ENCODE measurements at regions not wholly inside any gene's neighbourhood (a gene's known extent, or its start where the extent isn't known, plus 50 kb on each side); places are given as distances from the start of the nearest gene placed in this dataset.

- ATAC-seq = no peak
- Mint-ChIP-seq H3K4me3 (no peak overlapping the region), H3K9me3 (peaks cover 0 to 2% of the 10 kb centered on the region in 2 donors), H3K27me3 (ENCODE audit: low read depth in 2 of 2) (peaks cover 9 to 14% of the 10 kb centered on the region in 2 donors), H3K27ac (no peak overlapping the region), H3K36me3 (no peaks in the 10 kb centered on the region), H3K4me1 (no peaks in the 10 kb centered on the region)
- intact Hi-C loops (cut with micrococcal nuclease) = no loop called here
- no peak for TF ChIP-seq CTCF (IDR thresholded peaks at IDR 0.05)
- no peaks in the 10 kb centered on the region for H3K9me3 ChIP-seq (ENCODE audit: control insufficient read depth, insufficient read depth, low read length)
- 63% methylated on average over 2 of the region's 3 CpGs for WGBS (ENCODE audit: insufficient coverage)
- no peaks in the 10 kb centered on the region for H3K27me3 ChIP-seq (ENCODE audit: control insufficient read depth, insufficient read depth, low read length)
- no peak overlapping the region for H3K27ac ChIP-seq (ENCODE audit: low read length)
- H3K36me3 ChIP-seq (ENCODE audit: control insufficient read depth, insufficient read depth, low read length) = no peaks in the 10 kb centered on the region
- H3K4me3 ChIP-seq (ENCODE audit: low read length) = no peak overlapping the region
- no peak for DNase-seq
- H3K4me1 ChIP-seq (ENCODE audit: control insufficient read depth, insufficient read depth, low read length) = no peaks in the 10 kb centered on the region
Observed at GRCh38 chr10:117894339-117894738, 152.4 kb downstream of the RAB11FIP2 start.

GRCh38 chr10:117896517-117896916 is 150.2 kb downstream of the RAB11FIP2 start:
- H3K4me1 Mint-ChIP-seq = no peaks in the 10 kb centered on the region
- no peak for TF ChIP-seq CTCF (IDR thresholded peaks at IDR 0.05)
- 65% methylated on average over 3 of the region's 3 CpGs for WGBS (ENCODE audit: insufficient coverage)

GRCh38 chr10:117899181-117899683 is 147.5 kb downstream of the RAB11FIP2 start:
- TF ChIP-seq CTCF (IDR thresholded peaks at IDR 0.05) = no peak
- no peaks in the 10 kb centered on the region for H3K36me3 ChIP-seq (ENCODE audit: control insufficient read depth, insufficient read depth, low read length)
- intact Hi-C loops (cut with micrococcal nuclease) = no loop called here

More at GRCh38 chr10:117896517-117896916, 150.2 kb downstream of the RAB11FIP2 start:
- Histone ChIP-seq H3K27me3 (ENCODE audit: control insufficient read depth, insufficient read depth, low read length) (no peaks in the 10 kb centered on the region), H3K9me3 (ENCODE audit: control insufficient read depth, insufficient read depth, low read length) (no peaks in the 10 kb centered on the region), H3K36me3 (ENCODE audit: control insufficient read depth, insufficient read depth, low read length) (no peaks in the 10 kb centered on the region), H3K4me1 (ENCODE audit: control insufficient read depth, insufficient read depth, low read length) (no peaks in the 10 kb centered on the region), H3K27ac (ENCODE audit: low read length) (no peak overlapping the region), H3K4me3 (ENCODE audit: low read length) (no peak overlapping the region)
- Mint-ChIP-seq H3K36me3 (no peaks in the 10 kb centered on the region), H3K4me3 (no peak overlapping the region), H3K27me3 (ENCODE audit: low read depth in 2 of 2) (peaks cover 9 to 11% of the 10 kb centered on the region in 2 donors), H3K9me3 (peaks cover 0 to 2% of the 10 kb centered on the region in 2 donors), H3K27ac (no peak overlapping the region)
- intact Hi-C loops (cut with micrococcal nuclease) = no loop called here
- DNase-seq (no peak), ATAC-seq (no peak)

GRCh38 chr10:117900280-117900679 is 146.5 kb downstream of the RAB11FIP2 start:
- Mint-ChIP-seq H3K4me1 (no peaks in the 10 kb centered on the region), H3K36me3 (no peaks in the 10 kb centered on the region), H3K9me3 (peaks cover 0 to 6% of the 10 kb centered on the region in 2 donors), H3K27me3 (ENCODE audit: low read depth in 2 of 2) (peaks cover 14 to 23% of the 10 kb centered on the region in 2 donors), H3K4me3 (no peak overlapping the region), H3K27ac (no peak overlapping the region)
- H3K36me3 ChIP-seq (ENCODE audit: control insufficient read depth, insufficient read depth, low read length) = no peaks in the 10 kb centered on the region
- H3K4me1 ChIP-seq (ENCODE audit: control insufficient read depth, insufficient read depth, low read length) = no peaks in the 10 kb centered on the region
- no peak for ATAC-seq
- H3K9me3 ChIP-seq (ENCODE audit: control insufficient read depth, insufficient read depth, low read length) = no peaks in the 10 kb centered on the region
- no peak overlapping the region for H3K27ac ChIP-seq (ENCODE audit: low read length)
- intact Hi-C loops (cut with micrococcal nuclease) = no loop called here
- no peak for TF ChIP-seq CTCF (IDR thresholded peaks at IDR 0.05)
- 84% methylated on average over 3 of the region's 3 CpGs for WGBS (ENCODE audit: insufficient coverage)
- DNase-seq = no peak
- H3K27me3 ChIP-seq (ENCODE audit: control insufficient read depth, insufficient read depth, low read length) = peaks cover 3% of the 10 kb centered on the region
- H3K4me3 ChIP-seq (ENCODE audit: low read length) = no peak overlapping the region

More at GRCh38 chr10:117899181-117899683, 147.5 kb downstream of the RAB11FIP2 start:
- Histone ChIP-seq H3K27me3 (ENCODE audit: control insufficient read depth, insufficient read depth, low read length) (peaks cover 3% of the 10 kb centered on the region), H3K4me3 (ENCODE audit: low read length) (no peak overlapping the region), H3K9me3 (ENCODE audit: control insufficient read depth, insufficient read depth, low read length) (no peaks in the 10 kb centered on the region), H3K4me1 (ENCODE audit: control insufficient read depth, insufficient read depth, low read length) (no peaks in the 10 kb centered on the region), H3K27ac (ENCODE audit: low read length) (no peak overlapping the region)
- 74% methylated on average over 2 of the region's 2 CpGs for WGBS (ENCODE audit: insufficient coverage)
- H3K36me3 Mint-ChIP-seq = no peaks in the 10 kb centered on the region
- DNase-seq = no peak
- peaks cover 0 to 2% of the 10 kb centered on the region in 2 donors for H3K9me3 Mint-ChIP-seq
- no peak for ATAC-seq
- H3K4me3 Mint-ChIP-seq = no peak overlapping the region
- no peaks in the 10 kb centered on the region for H3K4me1 Mint-ChIP-seq
- H3K27ac Mint-ChIP-seq = no peak overlapping the region
- peaks cover 11 to 23% of the 10 kb centered on the region in 2 donors for H3K27me3 Mint-ChIP-seq (ENCODE audit: low read depth in 2 of 2)

All from natural killer cell (primary cell).